D721Med (cell line): ENCODE measurements at regions not wholly inside any gene's neighbourhood (a gene's known extent, or its start where the extent isn't known, plus 50 kb on each side); places are given as distances from the start of the nearest gene placed in this dataset.
"Not testable (repeated sequence)": the region's sequence is repeated elsewhere in the genome, so short reads cannot be mapped to it uniquely, and the experiment has no call there.

Experiments used
- DNase-seq: peaks from one replicate; pipeline ENCODE4 v3.0.0; 2011; ENCODE audit warnings: low spot score; ENCODE audit not compliant: insufficient read length
- FAIRE-seq: peaks from 2 replicates; lab custom pipeline; 2011; peaks lifted over from hg19 to GRCh38; lab: Jason Lieb, UNC
- CTCF ChIP-seq: IDR thresholded peaks from 2 replicates; pipeline ENCODE4 v1.5.1; 2012; ENCODE audit warnings: mild to moderate bottlenecking, control low read depth; ENCODE audit not compliant: insufficient read depth; ENCODE audit errors: missing control alignments

- TF ChIP-seq CTCF = no peak
- DNase-seq (no peak), FAIRE-seq (no peak)
Measured at GRCh38 chr5:44681906-44682305, 126.8 kb upstream of the MRPS30 start.

- DNase-seq (no peak), FAIRE-seq (no peak)
Measured at GRCh38 chr5:44679214-44679613, 129.5 kb upstream of the MRPS30 start.

GRCh38 chr5:44675296-44675695 lies 133.5 kb upstream of the MRPS30 start:
- TF ChIP-seq CTCF = no peak
- FAIRE-seq = no peak
- DNase-seq = no peak

More at GRCh38 chr5:44679214-44679613, 129.5 kb upstream of the MRPS30 start:
- TF ChIP-seq CTCF = no peak

GRCh38 chr5:44674461-44674860 lies 134.3 kb upstream of the MRPS30 start:
- FAIRE-seq (no peak), DNase-seq (no peak)
- TF ChIP-seq CTCF = no peak

GRCh38 chr5:44668471-44668870 lies 140.3 kb upstream of the MRPS30 start:
- not testable (repeated sequence) for FAIRE-seq, DNase-seq

GRCh38 chr5:44665101-44665701 lies 143.5 kb upstream of the MRPS30 start:
- FAIRE-seq (no peak), DNase-seq (no peak)
- TF ChIP-seq CTCF = no peak

- FAIRE-seq (no peak), DNase-seq (no peak)
- TF ChIP-seq CTCF = no peak
Measured at GRCh38 chr5:44664711-44665100, 144.0 kb upstream of the MRPS30 start.
